GM19240 (cell line): ENCODE measurements at regions not wholly inside any gene's neighbourhood (a gene's known extent, or its start where the extent isn't known, plus 50 kb on each side); places are given as distances from the start of the nearest gene placed in this dataset.

Experiments used
- DNase-seq: peaks from one replicate; pipeline ENCODE4 v3.0.0; 2011; ENCODE audit warnings: low spot score; ENCODE audit not compliant: insufficient read length

GRCh38 chr5:107325866-107326265, 344.9 kb downstream of the EFNA5 start:
- DNase-seq = no peak

DNA sequence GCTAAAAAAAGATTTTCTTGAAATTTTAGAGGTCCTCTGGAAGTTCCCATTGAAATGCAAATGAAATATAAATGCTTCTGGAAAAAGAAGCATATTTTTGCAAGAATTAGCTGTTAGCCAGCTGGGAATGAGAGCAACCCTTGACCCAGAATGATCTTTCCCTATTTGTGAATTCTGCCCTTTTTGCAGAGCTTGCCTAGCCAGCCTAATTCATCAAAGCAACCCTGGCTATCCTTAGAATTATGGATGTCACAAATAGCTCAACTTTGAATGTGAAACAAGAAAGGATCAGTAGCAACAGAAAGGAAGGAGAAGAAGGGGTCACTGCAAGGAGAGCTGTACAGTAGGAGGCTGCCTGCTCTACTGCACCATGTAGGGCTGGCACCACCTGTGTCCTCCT, 345.9 kb downstream of the EFNA5 start:
- no peak for DNase-seq

GRCh38 chr5:107324071-107324470, 346.7 kb downstream of the EFNA5 start:
- no peak for DNase-seq

GRCh38 chr5:107323536-107323935, 347.2 kb downstream of the EFNA5 start:
- no peak for DNase-seq

GRCh38 chr5:107322936-107323335, 347.8 kb downstream of the EFNA5 start:
- no peak for DNase-seq

DNA sequence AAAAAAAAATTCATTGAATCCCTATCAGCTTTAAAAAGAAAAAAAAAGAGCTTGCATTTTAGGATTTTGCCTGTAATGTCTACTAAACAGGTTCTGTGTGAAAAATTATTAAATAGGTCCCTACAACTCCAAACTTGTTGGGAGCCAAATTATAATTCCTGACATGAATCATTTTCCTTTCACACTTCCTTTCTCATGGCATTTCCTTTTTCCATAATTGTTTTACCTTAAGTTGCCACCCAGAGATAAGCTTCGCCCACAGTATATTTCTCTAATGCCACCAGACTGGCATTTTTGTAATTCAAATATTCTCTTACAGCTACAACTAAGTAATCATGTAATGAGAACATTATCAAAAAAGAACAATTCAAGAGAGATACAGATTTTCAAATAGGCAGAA, 348.8 kb downstream of the EFNA5 start:
- no peak for DNase-seq

- no peak for DNase-seq
Observed at GRCh38 chr5:107320846-107321245, 349.9 kb downstream of the EFNA5 start.

- DNase-seq = no peak
Observed at GRCh38 chr5:107320376-107320775, 350.4 kb downstream of the EFNA5 start.

- DNase-seq = no peak
Observed at GRCh38 chr5:107319901-107320300, 350.8 kb downstream of the EFNA5 start.

DNA sequence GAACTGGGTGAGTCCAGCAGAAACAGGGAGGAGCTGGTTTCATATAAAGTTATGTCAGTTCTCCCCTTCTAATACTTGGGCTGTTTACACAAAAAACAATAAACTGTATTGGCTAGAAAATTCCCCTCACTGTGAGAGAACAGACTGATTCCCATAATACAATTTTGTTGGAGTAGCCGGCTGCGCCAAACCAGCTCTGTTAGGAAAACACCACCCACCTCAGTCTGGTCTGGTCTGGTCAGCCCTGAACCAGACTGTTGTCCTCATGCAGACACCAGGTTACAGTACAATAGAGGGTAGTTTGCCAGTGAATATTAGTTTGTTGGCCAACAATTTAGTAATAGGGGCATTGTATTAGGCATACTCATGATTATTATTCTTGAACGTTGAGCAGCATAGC, 356.4 kb downstream of the EFNA5 start:
- DNase-seq = no peak

DNA sequence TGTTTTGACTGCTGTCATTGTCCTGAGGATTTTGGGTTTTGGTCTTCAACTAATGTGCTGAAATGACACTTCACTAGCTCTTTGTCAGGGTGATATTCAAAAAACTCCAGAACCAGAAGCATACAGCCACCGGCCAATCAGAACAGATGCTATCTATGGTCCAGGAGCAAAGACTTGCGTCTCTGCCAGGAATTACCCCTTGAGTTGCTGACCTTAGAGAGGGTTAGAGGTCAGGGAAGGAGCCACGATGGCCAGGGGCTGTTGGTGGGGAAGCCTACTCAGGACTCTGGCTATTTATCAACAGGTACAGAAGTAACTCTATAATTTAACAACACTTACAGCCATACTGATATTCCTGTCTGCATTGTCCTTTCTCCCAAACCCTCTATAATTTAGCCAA, 356.8 kb downstream of the EFNA5 start:
- no peak for DNase-seq

- no peak for DNase-seq
Observed at GRCh38 chr5:107313098-107313497, 357.6 kb downstream of the EFNA5 start.

DNA sequence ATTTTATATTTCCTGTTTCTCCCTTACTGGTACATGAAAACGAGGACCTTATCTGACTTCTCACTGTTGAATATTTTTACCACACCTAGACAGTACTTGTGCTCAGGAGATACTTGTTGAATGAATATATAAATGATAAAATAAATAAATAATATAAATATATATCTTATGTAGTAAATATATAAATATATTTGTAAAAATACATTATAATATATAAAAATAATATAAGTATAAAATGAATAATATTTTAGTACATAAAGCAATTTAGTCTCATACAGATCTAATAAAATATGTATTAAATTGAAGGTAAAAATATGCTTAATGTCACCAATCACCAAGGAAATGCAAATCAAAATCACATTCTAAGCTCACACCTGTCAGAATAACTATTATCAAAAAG, 360.6 kb downstream of the EFNA5 start:
- DNase-seq = no peak

- DNase-seq = no peak
Observed at GRCh38 chr5:107306594-107306993, 364.1 kb downstream of the EFNA5 start.

DNA sequence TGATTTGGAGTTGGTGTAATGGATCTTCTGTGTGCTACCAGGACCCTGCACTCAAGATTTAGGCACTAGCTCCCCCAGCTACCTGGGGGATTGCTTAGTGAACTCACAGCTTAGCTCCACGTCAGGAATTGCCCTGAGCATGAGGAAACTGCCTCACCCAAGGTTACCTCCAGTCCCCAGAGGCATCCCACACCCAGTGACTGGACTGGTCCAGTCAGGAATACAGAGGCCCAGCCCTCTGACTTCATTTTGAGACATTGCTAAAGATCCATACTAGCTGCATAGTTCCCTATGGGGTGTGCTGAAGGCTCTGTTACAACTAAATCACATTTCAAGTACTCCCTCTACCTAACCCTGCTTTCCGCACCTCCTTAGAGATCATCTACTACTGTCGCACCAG, 364.7 kb downstream of the EFNA5 start:
- no peak for DNase-seq

DNA sequence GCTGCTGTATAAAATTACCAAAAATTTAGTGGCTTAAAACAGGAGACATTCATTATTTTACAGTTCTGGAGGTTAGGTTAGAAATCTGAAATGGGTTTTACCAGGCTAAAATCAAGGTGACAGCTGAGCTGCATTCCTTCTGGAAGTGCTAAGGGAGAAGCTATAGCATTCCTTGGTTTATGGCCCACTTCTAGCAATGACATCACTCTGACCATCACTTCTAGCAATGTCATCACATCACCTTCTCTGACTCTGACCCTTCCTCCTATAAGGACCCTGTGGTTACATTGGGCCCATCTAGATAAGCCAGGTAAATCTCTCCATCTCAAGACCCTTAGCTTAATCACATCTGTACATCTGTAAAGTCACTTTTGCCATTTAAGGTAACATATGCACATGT, 366.1 kb downstream of the EFNA5 start:
- no peak for DNase-seq

DNA sequence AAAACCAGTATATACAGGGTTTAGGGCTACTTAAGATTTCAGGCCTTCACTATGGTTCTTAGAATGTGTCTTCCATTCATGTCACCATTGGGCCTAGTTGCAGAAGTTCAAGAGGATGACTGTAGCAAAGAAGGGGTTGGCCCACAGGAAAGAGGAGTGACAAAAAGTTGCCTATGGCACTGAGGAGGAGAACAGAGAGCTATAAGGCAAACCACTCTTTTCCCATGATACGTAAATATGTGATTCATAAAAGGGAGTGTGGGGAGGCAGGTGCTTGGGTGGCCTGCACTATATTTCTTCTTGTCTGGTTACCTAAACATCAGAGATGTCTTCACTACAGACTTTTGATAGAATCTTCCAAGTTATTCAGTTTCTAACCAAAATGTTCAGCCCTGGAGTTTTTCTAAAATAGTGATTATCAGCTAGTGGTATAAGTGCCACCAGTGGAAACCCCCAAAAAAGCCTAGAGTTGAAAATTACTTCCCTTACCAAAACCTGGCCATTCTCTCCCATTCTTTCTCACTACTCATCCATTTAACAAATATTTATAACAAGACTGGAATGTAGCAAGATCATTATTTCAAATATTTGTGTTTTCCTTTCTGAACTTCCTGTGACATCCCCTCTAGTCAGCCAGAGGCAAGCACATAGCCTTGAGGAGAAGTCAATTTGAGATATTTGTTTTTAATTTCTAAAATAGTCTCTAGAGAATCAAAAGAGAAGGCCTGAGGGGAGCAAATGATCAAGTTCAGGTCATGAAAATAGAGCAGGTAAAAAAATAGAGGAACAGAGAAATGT, 367.4 kb downstream of the EFNA5 start:
- no peak for DNase-seq

DNA sequence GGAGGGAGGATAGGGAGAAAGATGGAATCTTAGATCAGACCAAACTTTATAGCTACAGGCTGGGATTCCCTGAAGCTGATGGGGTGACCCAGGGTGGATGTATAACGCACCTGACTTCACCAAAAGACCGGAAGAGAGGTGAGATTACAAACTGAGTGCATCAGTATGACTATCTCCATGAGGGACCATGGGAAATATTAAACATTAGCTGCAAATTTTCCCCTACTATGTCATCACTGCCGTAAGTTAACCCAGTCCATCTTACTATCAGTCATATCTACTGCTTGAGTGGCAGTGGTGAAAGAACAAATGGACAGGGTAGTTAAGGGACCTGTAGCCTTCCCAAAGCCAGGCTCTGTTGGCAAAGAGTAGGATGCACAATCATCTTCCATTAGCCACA, 368.3 kb downstream of the EFNA5 start:
- DNase-seq = no peak

DNA sequence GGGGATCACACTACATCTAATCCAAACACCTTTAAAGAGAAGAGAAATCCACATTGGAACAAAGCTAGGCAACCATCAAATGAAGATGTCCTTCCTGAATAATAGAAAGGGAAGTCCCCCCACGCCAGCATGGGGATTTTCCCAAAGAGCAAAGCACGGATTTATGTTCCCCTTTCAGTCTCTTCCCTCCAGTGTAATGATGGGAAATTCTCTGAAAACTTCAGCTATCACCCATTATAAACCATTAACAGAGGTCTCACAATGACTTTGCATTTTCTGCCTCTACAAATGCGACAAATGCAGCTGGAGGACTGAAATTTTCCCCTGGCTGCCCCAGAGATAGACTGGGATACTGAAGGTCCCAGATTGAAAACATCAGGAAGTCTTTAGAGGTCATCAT, 368.7 kb downstream of the EFNA5 start:
- no peak for DNase-seq

DNA sequence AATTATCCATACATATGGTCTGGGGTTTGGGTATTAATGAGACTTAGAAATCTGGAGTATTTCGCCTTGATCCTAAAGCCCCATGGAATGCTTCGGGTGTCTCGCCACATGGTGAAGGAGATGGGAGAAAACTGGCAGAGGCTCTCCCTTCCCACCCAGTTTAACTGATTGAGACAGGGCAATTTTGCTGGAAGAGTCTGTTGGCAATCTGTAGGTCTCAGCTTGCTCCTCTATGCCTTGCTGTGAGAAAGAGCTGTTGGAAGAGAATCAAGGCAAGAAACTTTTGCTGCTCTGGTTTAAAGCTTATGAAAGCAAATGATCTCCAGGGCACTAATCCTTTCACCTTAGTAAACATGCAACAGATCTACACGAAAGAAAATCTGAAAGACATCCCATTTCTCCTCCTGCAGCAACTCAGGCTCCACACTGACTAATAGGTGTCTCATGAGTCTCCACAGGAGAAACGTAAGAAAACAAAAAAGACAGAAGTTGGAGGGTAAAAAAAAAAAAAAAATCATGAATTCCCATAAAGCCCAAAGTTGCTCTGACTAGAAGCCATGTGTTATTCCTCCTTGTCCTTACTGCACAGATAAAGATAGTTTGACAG, 369.9 kb downstream of the EFNA5 start:
- no peak for DNase-seq

- no peak for DNase-seq
Observed at GRCh38 chr5:107296572-107296971, 374.2 kb downstream of the EFNA5 start.

DNA sequence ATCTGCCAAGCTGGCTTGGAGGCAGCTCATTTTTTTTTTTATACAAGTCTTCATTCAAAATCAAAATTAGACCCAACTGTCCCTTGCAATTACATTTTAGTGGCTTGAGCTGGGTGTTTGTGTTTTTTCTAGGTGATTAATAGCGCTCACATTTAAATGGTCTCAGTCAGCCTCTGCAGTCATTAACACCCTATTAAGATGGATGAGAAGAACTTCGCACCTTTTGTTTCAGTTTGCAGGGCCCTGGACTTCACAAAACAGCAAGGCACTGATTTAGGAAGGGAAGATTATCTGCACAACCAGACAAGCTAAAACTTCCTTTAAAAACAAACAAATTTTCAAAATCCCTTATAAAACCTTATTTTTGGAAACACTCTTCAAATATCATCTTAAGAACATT, 374.8 kb downstream of the EFNA5 start:
- DNase-seq = no peak

DNA sequence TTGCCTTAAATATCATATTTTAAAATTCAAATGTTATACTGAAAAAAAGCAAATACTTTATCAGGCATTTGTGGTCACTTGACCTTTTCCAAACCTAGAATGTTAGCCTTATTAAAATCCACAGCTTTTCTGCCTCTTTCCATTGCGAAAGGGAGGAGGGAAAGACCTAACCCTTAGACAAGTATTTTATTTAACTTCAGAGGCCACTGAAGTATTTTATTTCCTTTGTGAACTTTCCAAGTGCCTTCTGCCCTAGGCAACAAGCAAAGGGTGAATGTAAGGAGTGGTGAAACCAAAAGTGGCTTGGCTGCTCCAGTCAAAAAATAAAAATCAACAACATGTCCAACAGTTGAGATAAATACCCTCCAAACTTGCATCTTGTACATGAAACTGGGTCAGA, 376.1 kb downstream of the EFNA5 start:
- DNase-seq = no peak
